Natural killer cell (primary cell): ENCODE measurements at regions not wholly inside any gene's neighbourhood (a gene's known extent, or its start where the extent isn't known, plus 50 kb on each side); places are given as distances from the start of the nearest gene placed in this dataset.

Experiments
- ATAC-seq, 3 donors: fragments of 150-1000 bp in 2 of 3; fragments of 200-7000 bp in 1 of 3; cut with Tn5 transposase; 1 replicate in 1 of 3; 2 replicates in 2 of 3; pipeline ENCODE4 v1.10.0; 2021; ENCODE audit warnings: mild to moderate bottlenecking in 2 of 3, moderate library complexity in 2 of 3
- DNase-seq, 2 donors: peaks; one replicate each; pipeline versions ENCODE4 v3.0.0 to v3.0.0-alpha.2; 2013 to 2021; ENCODE audit warnings: mixed read lengths in 1 of 2
- H3K27ac ChIP-seq: one replicate; pipeline ENCODE4 v1.5.1; 2013; ENCODE audit warnings: mild to moderate bottlenecking, low read length
- H3K27me3 ChIP-seq: one replicate; pipeline ENCODE4 v1.6.1; 2013; ENCODE audit warnings: low read length; ENCODE audit not compliant: control insufficient read depth, insufficient read depth
- H3K36me3 ChIP-seq: one replicate; pipeline ENCODE4 v1.6.1; 2013; ENCODE audit warnings: low read length; ENCODE audit not compliant: control insufficient read depth, insufficient read depth
- H3K4me1 ChIP-seq: one replicate; pipeline ENCODE4 v1.6.1; 2013; ENCODE audit warnings: low read length; ENCODE audit not compliant: control insufficient read depth, insufficient read depth
- H3K4me3 ChIP-seq: one replicate; pipeline ENCODE4 v1.5.1; 2013; ENCODE audit warnings: low read length
- H3K9me3 ChIP-seq: one replicate; pipeline ENCODE4 v1.6.1; 2013; ENCODE audit warnings: low read length; ENCODE audit not compliant: control insufficient read depth, insufficient read depth
- H3K27ac Mint-ChIP-seq, 2 donors: one replicate each; pipeline ENCODE4 v1.8.0; 2022; ENCODE audit warnings: mild to moderate bottlenecking in 2 of 2, mixed read lengths in 2 of 2, moderate library complexity in 1 of 2
- H3K27me3 Mint-ChIP-seq, 2 donors: one replicate each; pipeline ENCODE4 v1.8.0; 2022; ENCODE audit warnings: low read depth in 2 of 2, mixed read lengths in 2 of 2
- H3K36me3 Mint-ChIP-seq: one replicate; pipeline ENCODE4 v1.8.0; 2022; ENCODE audit warnings: mixed read lengths
- H3K4me1 Mint-ChIP-seq, 2 donors: one replicate each; pipeline ENCODE4 v1.8.0; 2022; ENCODE audit warnings: mixed read lengths in 2 of 2
- H3K4me3 Mint-ChIP-seq: one replicate; pipeline ENCODE4 v1.8.0; 2022; ENCODE audit warnings: mild to moderate bottlenecking, moderate library complexity, mixed read lengths
- H3K9me3 Mint-ChIP-seq, 2 donors: one replicate each; pipeline ENCODE4 v1.8.0; 2022; ENCODE audit warnings: mixed read lengths in 2 of 2
- WGBS: methylation state at CpG from one replicate; pipeline ENCODE4 v1.1.7; 2013; ENCODE audit warnings: missing lambda C conversion rate; ENCODE audit not compliant: insufficient coverage; 5-methylcytosine and 5-hydroxymethylcytosine counted together
- intact Hi-C: fragments of 100-400 bp; cut with micrococcal nuclease; formaldehyde crosslinking; loops from one replicate; pipeline ENCODE4 v1.14.2; 2022
- TF ChIP-seq, protein P1 (sequence below): fragments of 200-600 bp; IDR thresholded peaks from one replicate; pipeline ENCODE4 v1.8.0; 2022; ENCODE audit warnings: antibody characterized with exemption

DNA sequence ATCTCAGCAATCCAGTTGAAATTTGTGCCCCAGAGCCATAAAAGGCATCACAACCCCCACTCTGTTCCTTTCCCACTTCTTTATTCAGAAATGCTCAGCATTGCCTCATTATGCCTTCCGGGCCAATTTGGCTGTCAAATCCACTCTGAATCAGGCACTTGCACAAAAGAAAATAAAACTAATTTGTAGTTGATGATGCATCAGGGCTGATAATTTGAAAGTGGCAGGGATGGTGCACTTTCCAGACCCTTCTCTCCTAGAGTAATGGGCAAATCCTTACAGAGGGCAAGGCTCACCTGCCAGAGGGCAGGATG, 147.9 kb upstream of the PDE1C start:
- H3K9me3 Mint-ChIP-seq: no peaks in the 10 kb centered on the region
- TF ChIP-seq, protein P1, sequence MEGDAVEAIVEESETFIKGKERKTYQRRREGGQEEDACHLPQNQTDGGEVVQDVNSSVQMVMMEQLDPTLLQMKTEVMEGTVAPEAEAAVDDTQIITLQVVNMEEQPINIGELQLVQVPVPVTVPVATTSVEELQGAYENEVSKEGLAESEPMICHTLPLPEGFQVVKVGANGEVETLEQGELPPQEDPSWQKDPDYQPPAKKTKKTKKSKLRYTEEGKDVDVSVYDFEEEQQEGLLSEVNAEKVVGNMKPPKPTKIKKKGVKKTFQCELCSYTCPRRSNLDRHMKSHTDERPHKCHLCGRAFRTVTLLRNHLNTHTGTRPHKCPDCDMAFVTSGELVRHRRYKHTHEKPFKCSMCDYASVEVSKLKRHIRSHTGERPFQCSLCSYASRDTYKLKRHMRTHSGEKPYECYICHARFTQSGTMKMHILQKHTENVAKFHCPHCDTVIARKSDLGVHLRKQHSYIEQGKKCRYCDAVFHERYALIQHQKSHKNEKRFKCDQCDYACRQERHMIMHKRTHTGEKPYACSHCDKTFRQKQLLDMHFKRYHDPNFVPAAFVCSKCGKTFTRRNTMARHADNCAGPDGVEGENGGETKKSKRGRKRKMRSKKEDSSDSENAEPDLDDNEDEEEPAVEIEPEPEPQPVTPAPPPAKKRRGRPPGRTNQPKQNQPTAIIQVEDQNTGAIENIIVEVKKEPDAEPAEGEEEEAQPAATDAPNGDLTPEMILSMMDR: no peak
- no peak overlapping the region for H3K27ac Mint-ChIP-seq
- H3K36me3 Mint-ChIP-seq: no peaks in the 10 kb centered on the region
- Histone ChIP-seq H3K9me3 (no peaks in the 10 kb centered on the region), H3K36me3 (no peaks in the 10 kb centered on the region), H3K4me1 (no peaks in the 10 kb centered on the region), H3K4me3 (no peak overlapping the region), H3K27ac (no peak overlapping the region), H3K27me3 (no peaks in the 10 kb centered on the region)
- intact Hi-C loops: no loop called here
- WGBS: 100% methylated on average over 1 of the region's 1 CpG
- ATAC-seq: no peak
- no peaks in the 10 kb centered on the region for H3K27me3 Mint-ChIP-seq
- no peak overlapping the region for H3K4me3 Mint-ChIP-seq
- H3K4me1 Mint-ChIP-seq: no peaks in the 10 kb centered on the region
- DNase-seq: no peak

DNA sequence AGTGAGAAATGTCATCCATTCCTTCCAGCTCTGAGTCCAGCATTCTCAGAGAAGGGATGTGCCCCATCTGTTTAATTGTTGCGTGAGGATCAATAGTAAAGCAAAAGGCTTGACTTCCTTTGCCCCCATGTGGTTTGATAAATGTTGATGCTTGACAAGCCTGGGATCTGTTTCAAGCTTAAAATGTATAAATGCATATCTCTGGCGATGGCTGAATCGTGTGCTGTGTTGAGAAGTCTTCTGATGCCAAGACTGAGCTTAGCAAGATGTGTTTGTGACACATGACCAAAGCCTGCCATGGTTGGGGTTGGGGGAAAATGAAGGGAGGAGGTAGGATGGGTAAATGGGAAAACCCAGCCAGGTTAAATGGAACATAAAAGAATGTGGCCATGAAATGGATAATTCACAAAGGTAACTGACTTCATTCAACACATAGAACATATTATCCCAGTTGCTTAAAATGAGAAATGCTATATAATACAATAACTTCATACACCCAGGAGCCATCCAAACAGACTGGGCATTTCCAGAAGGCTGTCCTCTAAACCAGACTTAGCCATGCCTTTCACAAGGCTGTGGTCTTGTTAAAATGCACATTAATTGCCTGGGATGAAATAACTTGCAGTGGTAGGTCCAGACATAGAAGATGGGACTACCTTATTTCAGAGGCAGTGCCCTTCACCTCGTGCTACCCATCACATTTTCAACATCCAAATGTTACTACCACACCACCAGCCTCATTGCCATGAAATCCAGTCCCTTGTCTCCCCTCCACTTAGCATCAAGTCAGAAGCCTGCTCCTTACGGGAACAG, 147.3 kb upstream of the PDE1C start:
- Histone ChIP-seq H3K27ac (no peak overlapping the region), H3K36me3 (no peaks in the 10 kb centered on the region), H3K4me3 (no peak overlapping the region), H3K4me1 (no peaks in the 10 kb centered on the region), H3K9me3 (no peaks in the 10 kb centered on the region), H3K27me3 (no peaks in the 10 kb centered on the region)
- Mint-ChIP-seq H3K9me3 (no peaks in the 10 kb centered on the region), H3K4me1 (no peaks in the 10 kb centered on the region), H3K4me3 (no peak overlapping the region), H3K27ac (no peak overlapping the region), H3K36me3 (no peaks in the 10 kb centered on the region), H3K27me3 (peaks cover 0 to 4% of the 10 kb centered on the region in 2 donors)
- 79% methylated on average over 5 of the region's 5 CpGs for WGBS
- TF ChIP-seq, protein P1: no peak
- intact Hi-C loops: no loop called here
- DNase-seq (no peak), ATAC-seq (no peak)

DNA sequence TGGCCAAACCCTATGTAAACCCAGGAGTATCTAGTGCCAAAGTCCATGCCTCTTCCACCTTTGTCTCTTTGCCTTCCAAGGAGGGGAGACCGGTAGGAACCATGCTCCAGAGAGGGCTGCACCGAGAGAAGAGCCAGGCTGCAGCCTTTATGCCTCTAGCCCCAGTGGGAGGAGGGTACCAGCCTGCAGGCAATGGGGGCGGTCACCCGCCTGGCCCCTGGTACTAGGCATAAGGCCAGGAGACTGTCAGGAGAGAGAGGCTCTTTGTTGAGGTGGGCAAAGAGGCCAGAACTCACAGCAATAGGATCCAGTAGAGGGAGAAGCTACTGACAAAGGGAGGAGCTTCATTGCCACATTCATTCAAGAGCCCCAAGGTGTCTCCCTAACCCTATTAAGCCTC, 146.6 kb upstream of the PDE1C start:
- TF ChIP-seq, protein P1: no peak

DNA sequence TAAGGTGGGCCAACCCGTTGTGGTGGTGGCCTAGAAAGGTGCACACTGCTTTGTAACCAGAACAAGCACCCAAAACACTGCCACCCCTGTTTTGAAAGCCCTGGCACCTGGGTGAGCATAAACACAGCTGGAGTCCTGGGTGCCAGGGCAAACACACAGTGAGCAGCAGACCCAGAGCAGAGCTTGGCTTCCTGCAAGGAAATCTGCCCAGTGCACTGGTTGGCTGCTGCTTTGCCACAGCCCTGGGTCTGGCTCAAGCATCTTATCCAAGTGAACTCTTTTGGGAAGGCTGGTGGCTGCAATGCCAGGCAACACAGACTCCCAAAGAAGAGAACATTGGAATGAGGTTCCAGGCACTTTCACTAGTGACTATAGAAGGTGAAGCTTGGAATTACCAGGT, 145.5 kb upstream of the PDE1C start:
- no peaks in the 10 kb centered on the region for H3K4me1 Mint-ChIP-seq
- TF ChIP-seq, protein P1: no peak
- Histone ChIP-seq H3K4me3 (no peak overlapping the region), H3K27me3 (no peaks in the 10 kb centered on the region), H3K27ac (no peak overlapping the region), H3K9me3 (no peaks in the 10 kb centered on the region), H3K4me1 (no peaks in the 10 kb centered on the region), H3K36me3 (no peaks in the 10 kb centered on the region)
- no peak overlapping the region for H3K4me3 Mint-ChIP-seq
- H3K27ac Mint-ChIP-seq: no peak overlapping the region
- 50% methylated on average over 1 of the region's 1 CpG for WGBS
- DNase-seq (no peak), ATAC-seq (no peak)
- H3K9me3 Mint-ChIP-seq: no peaks in the 10 kb centered on the region
- no peaks in the 10 kb centered on the region for H3K36me3 Mint-ChIP-seq
- intact Hi-C loops: no loop called here
- peaks cover 0 to 6% of the 10 kb centered on the region in 2 donors for H3K27me3 Mint-ChIP-seq

More for the DNA sequence above, 146.6 kb upstream of the PDE1C start:
- no peak overlapping the region for H3K27ac Mint-ChIP-seq
- H3K36me3 ChIP-seq: no peaks in the 10 kb centered on the region
- H3K36me3 Mint-ChIP-seq: no peaks in the 10 kb centered on the region
- H3K4me1 ChIP-seq: no peaks in the 10 kb centered on the region
- no peak overlapping the region for H3K4me3 Mint-ChIP-seq
- H3K27ac ChIP-seq: no peak overlapping the region
- H3K27me3 ChIP-seq: no peaks in the 10 kb centered on the region
- H3K9me3 ChIP-seq: no peaks in the 10 kb centered on the region
- peaks cover 0 to 6% of the 10 kb centered on the region in 2 donors for H3K27me3 Mint-ChIP-seq
- intact Hi-C loops: no loop called here
- ATAC-seq (no peak), DNase-seq (no peak)
- H3K4me3 ChIP-seq: no peak overlapping the region
- H3K4me1 Mint-ChIP-seq: no peaks in the 10 kb centered on the region
- no peaks in the 10 kb centered on the region for H3K9me3 Mint-ChIP-seq
- 91% methylated on average over 4 of the region's 4 CpGs for WGBS
